ENCODE measurements at regions not wholly inside any gene's neighbourhood (a gene's known extent, or its start where the extent isn't known, plus 50 kb on each side); places are given as distances from the start of the nearest gene placed in this dataset.

DNA sequence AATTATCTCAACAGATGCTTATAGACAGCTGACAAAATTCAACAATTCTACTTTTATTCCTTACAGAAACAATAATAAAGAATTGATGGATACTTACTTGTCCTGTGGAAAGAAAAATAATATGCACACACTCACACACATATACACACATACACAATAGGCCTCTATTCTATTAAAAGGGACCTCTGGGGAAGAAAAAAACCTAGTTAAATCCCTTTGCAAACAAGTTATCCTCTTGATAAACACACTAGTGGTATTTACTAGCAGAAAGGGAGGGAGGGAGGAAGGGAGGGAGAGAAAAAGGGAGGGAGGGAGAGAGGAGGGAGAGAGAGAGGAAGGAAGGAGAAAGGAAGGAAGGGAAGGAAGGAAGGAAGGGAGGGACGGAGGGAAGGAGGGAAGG is 486.4 kb downstream of the HINT1 start:
- no peak for DNase-seq
- no peak overlapping the region for H3K4me2 ChIP-seq (ENCODE audit: insufficient read depth, insufficient read length, low read length)
- H3K4me1 ChIP-seq (ENCODE audit: insufficient read depth, low read length): no peaks in the 10 kb centered on the region
- no peak overlapping the region for H3T11ph ChIP-seq (ENCODE audit: low read length)
- H4K20me1 ChIP-seq (ENCODE audit: control insufficient read depth, insufficient read depth, insufficient read length): no peaks in the 10 kb centered on the region
- no peaks in the 10 kb centered on the region for H3K79me1 ChIP-seq (ENCODE audit: insufficient read depth, low read depth, low read length, poor library complexity, severe bottlenecking)
- H4K8ac ChIP-seq (replicated peaks; ENCODE audit: insufficient read length, low read depth, low read length): no peak overlapping the region
- H3K9me3 ChIP-seq (ENCODE audit: control insufficient read depth, low read depth, low read length): no peaks in the 10 kb centered on the region
- no peak overlapping the region for H3K27ac ChIP-seq (ENCODE audit: insufficient read length, low read depth, low read length)
- no peak overlapping the region for H3K18ac ChIP-seq (ENCODE audit: insufficient read length, low read depth, low read length)
- no peak overlapping the region for H2BK20ac ChIP-seq (ENCODE audit: low read depth, low read length, poor library complexity, severe bottlenecking)
- no peak overlapping the region for H2AK5ac ChIP-seq (ENCODE audit: insufficient read length, low read length)
- H3K79me2 ChIP-seq (ENCODE audit: insufficient read depth, low read length): no peaks in the 10 kb centered on the region
- Mint-ChIP-seq H3K9me3 (no peaks in the 10 kb centered on the region), H3K4me3 (no peak overlapping the region), H3K27me3 (ENCODE audit: low read depth) (no peaks in the 10 kb centered on the region), H3K36me3 (ENCODE audit: insufficient read depth in 1 of 3, low read depth in 3 of 3) (no peaks in the 10 kb centered on the region), H3K27ac (no peak overlapping the region), H3K4me1 (no peaks in the 10 kb centered on the region)
- H4K5ac ChIP-seq (ENCODE audit: insufficient read length, low read depth, low read length): no peak overlapping the region
- WGBS (ENCODE audit: extremely low coverage, insufficient read length, low lambda C conversion rate): no CpG with 5 or more reads among the region's 1 CpG
- no peaks in the 10 kb centered on the region for H3K27me3 ChIP-seq (ENCODE audit: insufficient read depth, low read length)
- no peak overlapping the region for H3K14ac ChIP-seq (ENCODE audit: insufficient read depth, low read length)
- H2BK15ac ChIP-seq (ENCODE audit: low read depth, low read length): no peak overlapping the region
- H3K23me2 ChIP-seq (ENCODE audit: insufficient read length, low read depth, low read length, poor library complexity, severe bottlenecking): no peaks in the 10 kb centered on the region
- H3K4ac ChIP-seq (ENCODE audit: low read depth, low read length): no peak overlapping the region
- no peak overlapping the region for H2BK12ac ChIP-seq (ENCODE audit: insufficient read length, low read depth, low read length)
- no peak overlapping the region for H3K56ac ChIP-seq (ENCODE audit: insufficient read length, low read depth, low read length)
- no peak overlapping the region for H3K9ac ChIP-seq (ENCODE audit: extremely low read depth, insufficient read length, low read length)
- H2AFZ ChIP-seq (ENCODE audit: low read length): no peak overlapping the region
- H2BK120ac ChIP-seq (ENCODE audit: low read depth, low read length, poor library complexity, severe bottlenecking): no peak overlapping the region
- no peak overlapping the region for H2BK5ac ChIP-seq (ENCODE audit: insufficient read length, low read length)
- H3K23ac ChIP-seq (ENCODE audit: insufficient read length, low read depth, low read length): no peak overlapping the region
- TF ChIP-seq CTCF (conservative IDR thresholded peaks at IDR 0.05): no peak
- no peak overlapping the region for H4K91ac ChIP-seq (ENCODE audit: insufficient read length, low read depth, low read length)
